ENCODE measurements at regions not wholly inside any gene's neighbourhood (a gene's known extent, or its start where the extent isn't known, plus 50 kb on each side); places are given as distances from the start of the nearest gene placed in this dataset.

DNA sequence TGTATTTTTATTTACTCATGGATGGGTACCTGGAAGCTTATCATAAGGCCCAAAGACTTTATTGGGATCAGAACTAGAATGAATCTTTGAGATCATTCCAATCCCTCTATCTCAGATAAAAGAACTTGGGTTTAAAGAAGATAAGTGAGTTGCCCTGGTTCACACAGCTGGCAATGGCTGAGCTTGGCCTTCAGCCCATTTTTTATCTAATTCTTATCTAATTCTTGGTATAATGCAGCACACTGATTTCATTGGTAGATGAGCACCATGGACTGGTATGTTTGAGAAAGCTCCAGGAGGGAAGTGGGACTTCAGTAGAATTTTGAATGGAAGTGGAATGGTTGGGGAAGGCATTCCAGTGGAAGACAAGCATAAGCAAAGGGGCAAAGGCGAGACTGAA is 558.9 kb downstream of the REEP3 start:
- DNase-seq (ENCODE audit: low spot score): no peak

DNA sequence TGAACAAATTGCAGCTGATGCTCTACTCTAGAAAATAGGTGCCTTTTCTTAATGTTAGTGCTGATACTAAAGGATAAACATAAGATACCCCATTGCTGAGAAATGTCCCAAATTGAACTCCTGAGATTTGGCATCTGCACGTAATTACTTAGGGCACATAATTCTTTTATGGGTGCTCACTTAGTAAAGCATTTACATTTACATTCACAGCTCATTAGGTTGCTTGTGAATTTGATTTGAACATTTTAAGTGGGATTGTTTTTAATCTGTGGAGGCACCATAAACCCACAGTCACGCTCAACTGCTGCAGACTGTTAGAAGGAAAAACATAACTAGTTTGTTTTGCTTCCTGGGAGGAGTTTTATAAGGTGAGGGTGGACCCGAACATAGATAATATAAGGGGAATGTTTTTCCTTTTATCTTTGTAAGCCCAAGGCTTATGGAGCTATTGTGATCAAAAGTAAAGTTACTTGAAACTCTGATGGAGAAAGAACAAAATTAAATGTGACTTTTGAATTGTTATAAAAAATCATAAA is 560.8 kb downstream of the REEP3 start:
- no peak for DNase-seq (ENCODE audit: low spot score)

DNA sequence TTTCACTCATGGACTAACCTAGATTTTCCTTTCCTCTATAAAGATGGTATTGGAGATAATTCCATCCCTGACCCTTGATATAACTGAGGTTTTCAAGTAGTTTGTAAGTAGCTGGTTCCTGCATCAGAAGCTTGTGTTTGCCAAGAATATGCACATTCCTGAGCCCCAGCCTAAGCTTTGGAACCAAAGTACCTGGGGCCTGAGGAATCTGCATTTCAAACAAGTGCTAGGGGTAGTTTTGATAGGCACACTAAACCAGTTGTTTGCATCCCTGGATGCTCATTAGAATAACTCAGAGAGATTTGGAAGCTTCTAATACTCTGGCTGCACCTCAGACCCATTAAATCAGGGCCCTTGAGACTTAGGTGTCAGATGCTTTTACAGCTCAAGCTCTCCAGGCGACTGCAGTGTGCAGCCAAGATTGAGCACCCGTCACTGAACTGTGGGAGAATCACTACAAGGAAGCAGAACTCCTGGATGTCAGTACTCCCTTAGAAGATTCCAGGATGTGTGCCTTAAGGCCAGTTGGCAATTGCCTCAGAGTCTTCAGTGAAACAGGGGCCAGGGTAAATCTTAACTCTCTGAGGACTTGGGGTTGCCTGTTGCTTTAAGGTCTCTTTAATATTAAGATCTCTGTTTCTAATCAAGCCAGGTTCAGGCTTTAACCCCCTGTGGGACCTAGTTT is 565.0 kb downstream of the REEP3 start:
- DNase-seq (ENCODE audit: low spot score): no peak

DNA sequence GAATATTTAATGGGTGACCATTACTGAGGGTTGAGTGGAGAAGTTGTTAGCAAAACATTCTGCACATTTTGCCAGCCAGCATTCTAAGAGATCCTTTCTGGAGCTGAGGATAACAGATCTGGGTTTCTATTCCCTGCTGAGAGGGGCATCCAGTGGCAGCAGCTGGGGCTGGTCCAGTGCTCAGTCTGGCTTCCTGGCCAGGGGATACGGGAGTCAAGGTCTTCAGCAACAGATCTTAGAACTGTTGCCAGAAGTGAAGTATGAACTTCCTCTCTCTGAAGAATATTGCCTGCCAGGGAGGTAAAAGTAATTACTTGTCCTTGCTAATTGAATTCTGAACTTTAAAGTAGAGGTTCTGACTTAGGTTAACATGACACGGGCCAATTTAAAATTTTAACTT is 568.4 kb downstream of the REEP3 start:
- no peak for DNase-seq (ENCODE audit: low spot score)

DNA sequence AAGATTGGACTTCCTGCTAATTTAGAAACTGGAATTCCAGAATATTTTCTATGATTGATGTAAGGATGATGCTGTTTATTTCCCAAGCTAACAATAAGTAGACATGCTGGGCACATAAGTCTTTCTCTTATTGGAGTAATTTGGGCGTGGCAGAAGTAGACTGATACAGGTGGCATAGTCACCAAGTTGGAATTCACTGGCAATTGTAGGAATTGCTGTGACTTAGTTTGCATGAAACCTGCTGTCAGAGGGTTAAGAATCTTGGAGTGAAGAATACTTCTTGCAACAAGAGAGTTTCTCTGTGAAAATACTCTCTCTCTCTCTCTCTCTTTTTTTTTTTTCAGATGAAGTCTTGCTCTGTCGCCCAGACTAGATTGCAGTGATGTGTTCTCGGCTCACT is 569.7 kb downstream of the REEP3 start:
- no peak for DNase-seq (ENCODE audit: low spot score)

DNA sequence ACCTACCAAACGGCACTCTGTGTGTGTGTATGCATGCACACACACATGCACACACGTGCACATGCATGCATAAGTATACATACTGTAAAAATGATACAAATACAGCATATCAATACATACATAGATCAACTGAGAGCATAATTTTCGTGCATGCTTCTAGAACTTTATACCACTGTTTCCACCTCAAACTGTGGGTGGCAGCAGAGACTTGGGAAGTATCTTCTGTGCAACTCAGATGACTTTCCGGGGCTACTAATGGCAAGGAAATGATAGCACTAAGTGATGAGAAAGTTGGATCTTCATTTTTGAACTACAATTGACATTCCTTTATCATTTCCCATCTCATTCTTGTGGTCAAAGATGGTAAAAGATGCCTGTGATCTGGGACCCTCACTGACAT is 570.7 kb downstream of the REEP3 start:
- no peak for DNase-seq (ENCODE audit: low spot score)

DNA sequence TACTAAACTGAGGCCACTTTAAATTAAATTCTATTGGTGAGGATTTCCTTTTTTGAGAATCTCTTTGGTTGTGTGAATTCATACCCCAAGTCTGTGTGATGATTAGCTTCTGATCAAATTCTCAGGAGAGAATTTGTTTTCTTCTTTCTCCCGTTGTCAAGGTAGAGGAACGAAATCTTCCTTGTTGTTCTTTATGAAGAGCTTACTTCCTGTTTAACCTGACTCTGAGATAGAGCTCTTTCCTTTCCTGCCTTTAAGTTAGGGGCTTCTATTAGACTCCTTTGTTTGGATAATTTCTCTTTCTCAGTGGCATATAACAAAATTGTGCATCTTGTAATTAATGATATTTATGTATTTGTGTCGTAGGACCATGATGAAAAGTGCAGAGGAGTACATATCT is 572.1 kb downstream of the REEP3 start:
- DNase-seq (ENCODE audit: low spot score): no peak

DNA sequence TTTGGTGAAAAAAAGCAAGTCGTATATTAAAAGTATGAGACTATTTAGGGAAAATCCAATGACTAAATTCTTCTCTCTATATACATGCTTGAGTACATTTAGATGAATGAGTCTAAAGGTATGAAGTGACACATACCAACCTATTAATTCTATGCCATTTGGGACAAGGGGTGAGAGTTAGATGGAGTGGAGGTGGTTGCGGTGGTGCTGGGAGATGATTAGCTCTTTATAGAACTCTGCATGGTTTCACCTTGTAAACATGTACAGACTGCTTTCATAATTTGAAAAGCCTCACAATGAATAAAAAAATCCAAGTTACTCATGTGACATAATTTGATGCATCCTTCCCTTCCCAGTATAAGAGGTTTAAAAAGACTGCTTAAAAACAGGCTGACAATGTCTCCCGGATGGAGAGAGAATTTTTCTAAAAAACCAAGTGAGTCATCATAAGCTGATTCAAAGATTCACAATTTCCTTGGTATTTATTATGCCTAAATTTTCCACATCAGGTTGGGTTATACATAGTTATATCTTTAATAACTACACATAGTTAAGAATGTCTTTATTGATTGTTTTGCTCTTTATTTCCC is 572.8 kb downstream of the REEP3 start:
- no peak for DNase-seq (ENCODE audit: low spot score)

DNA sequence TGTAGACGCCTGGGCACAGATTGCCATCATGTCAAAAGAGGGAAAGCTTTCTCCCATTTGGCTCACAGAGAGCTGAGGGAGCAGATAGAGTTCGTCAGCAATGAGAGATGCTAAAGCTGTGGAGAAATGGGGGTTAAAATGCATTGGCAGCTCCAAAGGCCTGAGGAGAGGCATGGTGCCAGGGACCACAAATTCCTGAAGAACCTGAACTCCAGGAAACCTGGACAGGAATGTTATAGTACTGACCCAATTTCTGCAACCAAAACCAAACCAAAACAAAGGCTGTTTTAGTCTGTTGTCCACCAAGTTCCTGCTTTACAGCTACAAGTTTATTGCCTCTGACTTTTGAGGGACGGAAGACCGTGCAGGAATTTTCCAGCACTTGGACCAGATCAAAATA is 575.7 kb downstream of the REEP3 start:
- no peak for DNase-seq (ENCODE audit: low spot score)

DNA sequence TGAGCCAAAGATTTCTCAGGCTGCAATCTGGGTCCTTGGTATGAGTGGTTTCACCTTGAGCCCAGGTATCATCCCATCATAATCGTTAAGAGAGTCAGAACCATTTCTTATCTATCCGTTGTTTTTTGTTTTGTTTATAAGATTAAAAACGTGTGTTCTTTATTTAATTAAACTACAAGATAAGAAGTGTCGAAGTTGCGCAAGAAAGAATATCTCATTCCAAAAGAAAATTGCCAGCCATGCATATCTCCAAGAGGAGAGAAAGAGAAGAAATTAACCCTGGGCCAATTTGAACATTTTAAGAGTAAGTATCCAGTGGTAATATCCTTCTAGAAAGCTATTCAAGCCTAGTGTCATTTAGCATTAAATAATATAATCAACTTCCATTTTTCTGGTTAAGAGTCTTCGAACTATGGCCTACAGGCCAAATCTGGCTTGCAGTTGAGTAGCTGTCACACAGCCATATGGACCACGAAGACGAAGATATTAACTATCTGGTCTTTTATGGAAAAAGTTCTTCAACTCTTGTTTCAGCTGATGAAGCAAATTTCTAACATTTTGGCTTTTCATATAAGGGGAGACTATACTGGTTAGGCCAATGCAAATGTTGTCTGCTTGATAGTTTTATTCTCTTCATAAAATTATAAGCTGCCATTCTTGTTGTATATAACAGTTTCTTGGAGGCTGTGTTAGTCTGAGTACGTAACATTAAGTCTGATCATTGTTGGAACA is 576.4 kb downstream of the REEP3 start:
- no peak for DNase-seq (ENCODE audit: low spot score)

DNA sequence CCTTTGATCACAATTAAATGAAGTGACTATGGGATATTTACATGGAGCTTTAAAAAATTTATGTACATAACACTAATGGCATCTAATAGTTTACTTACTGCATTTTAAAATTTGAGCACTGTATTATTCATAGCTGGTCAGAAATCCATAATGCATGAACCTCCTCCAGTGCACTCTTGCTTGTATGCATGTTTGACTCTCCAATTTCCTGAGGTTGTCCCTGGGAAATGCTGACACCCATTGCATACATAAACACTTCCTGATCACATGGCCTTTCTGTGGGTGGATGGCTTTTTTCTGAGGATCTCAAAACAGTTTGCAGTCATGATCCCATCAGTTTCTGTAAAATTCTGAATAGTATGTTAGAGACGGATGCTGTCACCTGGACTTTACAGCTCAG is 577.8 kb downstream of the REEP3 start:
- no peak for DNase-seq (ENCODE audit: low spot score)

DNA sequence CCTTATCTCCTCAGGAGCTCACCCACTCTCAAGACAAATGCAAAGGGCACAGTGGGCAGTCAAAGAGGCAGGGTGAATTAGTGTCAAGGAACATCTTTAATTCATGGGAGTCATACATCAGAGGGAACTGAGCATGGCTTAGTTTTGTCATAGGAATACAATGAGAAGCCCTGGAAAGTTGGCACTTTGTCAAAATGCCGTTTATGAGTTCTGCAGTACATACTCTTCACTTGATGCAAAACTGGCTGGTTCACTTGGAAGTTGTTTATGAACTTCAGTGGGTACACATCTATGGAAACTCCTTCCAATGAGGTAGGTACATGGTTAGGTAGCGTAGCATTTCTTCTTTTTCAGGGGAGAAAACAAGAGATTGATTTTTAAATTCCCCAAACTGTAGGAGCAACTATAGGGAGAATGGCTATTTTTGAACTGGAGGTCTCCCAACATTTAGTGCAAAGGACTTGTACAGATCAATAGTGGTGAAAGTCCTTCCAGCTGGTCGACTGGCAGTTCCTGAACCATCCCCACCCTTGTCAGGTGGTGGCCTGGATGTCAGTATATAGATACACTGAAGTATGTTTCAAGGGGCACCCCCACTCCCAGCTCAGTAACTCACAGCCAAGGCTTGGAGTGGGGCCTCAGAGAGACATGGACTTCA is 580.5 kb downstream of the REEP3 start:
- no peak for DNase-seq (ENCODE audit: low spot score)

DNA sequence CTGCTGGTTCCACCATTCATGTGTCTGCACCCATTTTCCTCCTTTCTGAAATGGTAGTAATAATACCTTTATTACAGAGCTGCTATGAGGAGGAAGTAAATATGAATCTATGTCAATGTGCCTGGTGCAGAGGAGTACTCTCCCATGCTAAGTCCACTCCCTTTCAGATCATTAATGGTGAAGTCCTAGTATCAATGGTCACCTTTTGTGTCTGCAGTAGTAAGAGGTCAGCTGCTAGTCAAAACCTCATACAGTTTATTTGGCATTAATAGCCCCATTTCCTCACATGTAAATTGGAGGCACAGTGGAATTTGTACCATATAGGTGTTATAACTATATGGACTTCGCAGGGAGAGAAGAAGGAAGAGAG is 581.0 kb downstream of the REEP3 start:
- DNase-seq (ENCODE audit: low spot score): no peak

DNA sequence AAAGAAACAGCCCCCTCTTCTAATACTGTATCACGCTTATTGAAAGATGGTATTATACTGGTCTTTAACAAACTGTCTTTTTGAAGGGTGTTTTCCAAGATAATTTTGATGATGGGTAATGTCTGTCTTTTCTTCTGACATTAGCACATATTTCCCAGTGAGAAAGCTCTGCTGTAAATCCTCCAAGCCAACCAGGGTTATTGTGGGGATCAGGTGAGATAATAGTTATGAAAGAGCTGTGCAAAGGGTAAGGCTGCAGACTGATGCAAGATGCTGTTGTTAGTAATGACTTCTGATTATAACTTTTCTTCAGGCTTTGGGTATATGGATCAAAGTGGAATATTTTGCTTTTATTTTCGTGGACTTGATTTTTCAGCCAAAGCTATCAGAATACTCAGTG is 581.7 kb downstream of the REEP3 start:
- no peak for DNase-seq (ENCODE audit: low spot score)

DNA sequence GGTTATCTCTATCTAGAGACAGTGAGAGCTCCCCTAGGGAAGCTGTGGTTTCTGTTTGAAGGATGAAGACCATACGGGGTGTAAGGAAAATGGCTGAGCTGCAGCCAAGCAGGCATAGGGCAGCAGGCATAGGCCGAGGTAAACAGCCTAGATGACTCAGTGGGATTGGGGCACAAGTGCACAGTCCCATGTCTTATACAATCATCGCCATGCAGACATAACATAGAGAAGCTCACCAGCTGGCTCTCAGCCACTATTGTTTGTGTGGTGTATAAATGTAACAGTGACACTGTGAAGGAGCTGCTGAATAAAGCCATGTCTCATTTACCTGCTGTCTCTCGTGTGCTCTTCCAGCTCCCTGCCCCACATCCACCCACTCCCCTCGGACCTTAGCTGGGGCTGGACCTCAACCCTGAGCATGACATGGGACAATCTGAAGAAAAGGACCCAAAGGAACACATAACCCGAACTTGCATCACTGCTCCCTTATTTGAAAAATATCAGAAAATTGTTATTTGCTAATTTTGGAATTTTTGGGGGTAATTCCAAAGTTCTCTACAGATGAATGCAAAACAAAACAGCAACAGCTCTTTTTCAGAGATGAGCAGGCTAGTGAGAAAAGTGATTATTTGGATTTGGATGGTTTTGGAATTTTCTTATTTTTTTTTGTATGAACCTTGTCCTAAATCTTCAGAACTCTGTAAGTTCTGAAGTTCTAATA is 582.7 kb downstream of the REEP3 start:
- no peak for DNase-seq (ENCODE audit: low spot score)

DNA sequence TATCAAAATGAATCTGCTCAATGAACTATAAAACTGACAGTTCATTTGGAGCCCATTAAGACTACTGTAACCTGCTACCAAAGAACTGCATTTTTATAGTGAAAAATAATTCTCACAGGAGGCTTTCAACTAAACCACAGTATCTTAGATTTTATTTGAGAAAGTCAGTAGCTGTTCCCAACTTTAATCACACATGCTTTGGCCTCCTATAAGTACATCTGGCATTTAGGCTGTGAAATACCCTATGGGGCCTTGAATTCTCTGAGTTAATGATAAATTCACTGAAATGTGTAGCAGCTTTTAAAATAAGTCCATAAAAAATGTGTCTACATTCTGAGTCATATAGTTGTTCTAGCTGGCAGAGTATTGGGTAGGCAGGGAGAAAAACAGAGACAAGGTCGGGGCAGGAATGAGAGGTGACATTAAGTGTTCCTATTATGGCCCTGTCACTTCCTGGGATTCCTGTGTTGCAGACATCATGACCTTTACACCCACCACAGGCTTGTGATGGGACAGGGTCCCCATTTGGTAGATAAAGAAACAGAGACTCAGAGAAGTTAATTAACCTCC is 588.8 kb downstream of the REEP3 start:
- DNase-seq (ENCODE audit: low spot score): no peak

DNA sequence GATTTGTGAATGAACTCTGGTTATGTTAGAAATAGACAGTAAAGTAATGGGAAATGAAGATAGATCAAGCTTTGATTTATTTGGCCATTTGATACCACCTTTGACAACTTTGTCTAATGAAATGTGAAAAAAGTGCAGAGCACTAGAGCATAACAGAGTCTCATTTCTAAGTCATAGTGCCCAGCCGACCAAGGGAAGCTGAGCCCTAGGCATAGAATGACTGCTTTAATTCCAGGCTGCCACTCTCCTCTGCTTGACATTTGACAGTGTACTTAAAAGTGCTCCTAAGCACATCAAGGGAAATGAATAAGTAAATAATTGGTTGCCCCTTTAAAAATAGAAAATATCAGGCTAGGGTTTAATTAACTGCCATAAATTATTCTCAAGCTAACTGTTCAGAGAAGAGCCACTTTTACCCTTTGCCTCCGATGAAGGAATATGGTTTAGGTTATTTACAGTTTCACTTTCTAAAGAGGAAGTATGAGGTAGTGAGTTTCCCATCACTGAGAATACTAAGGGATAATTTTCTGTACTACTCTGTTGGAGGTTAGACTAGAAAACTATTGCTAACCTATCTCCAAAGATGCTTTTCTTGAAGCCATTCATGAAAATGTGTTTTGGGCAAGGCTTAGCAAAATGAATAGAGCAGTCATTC is 591.6 kb downstream of the REEP3 start:
- DNase-seq (ENCODE audit: low spot score): no peak

DNA sequence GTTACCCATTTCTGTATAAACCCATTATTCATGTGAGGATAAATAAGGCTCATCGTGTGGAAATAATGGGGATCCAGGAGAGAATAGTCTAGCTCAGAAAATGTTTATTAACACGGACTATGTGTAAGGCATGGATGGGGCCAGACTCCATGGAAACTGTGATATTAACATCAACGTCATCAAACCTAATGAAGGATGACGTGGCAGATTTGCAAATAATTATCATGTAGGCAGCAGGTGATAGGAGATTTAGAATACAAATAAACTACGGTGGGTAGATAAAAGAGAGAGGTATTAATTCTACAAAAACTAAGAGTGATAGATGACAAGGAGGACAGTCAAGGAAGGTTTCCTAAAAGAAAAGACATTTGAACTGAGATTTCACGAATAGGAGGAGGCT is 592.2 kb downstream of the REEP3 start:
- no peak for DNase-seq (ENCODE audit: low spot score)

DNA sequence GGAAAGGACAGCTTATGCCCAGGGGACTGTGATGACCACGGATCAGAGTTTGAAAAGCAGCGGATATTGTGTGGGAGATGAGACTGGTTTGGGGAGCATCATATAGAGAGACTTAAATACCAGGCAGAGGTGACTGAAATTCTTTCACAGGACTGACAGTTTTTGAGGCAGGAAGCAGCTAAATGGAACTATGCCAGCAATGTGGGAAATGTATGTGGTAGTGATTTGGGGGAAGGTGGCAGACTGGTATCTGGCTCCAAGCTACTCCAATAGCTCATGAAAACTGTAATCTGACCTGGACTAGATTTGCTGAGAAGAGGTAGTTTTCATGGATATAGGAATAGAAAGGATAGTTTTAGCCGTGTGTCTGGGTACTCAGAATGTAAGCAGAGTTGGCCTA is 592.6 kb downstream of the REEP3 start:
- no peak for DNase-seq (ENCODE audit: low spot score)

DNA sequence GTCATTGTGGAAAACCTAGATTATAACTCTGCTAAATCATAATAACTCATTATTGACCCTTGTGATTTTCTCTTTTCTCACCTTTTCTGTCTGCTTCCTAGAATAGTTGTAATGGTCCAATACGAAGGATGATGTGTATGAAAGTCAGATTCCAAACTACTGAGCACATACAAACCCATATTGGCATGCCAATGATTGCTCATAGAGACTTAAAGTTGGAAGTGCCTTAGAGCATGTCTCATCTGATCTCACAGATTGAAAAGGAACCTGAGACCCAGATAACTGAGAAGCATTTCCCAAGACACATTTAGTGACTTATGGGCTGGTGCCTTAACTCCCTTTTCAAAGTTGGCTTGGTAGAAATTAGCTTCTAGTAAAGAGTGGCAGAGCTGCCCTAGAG is 594.3 kb downstream of the REEP3 start:
- DNase-seq (ENCODE audit: low spot score): no peak

DNA sequence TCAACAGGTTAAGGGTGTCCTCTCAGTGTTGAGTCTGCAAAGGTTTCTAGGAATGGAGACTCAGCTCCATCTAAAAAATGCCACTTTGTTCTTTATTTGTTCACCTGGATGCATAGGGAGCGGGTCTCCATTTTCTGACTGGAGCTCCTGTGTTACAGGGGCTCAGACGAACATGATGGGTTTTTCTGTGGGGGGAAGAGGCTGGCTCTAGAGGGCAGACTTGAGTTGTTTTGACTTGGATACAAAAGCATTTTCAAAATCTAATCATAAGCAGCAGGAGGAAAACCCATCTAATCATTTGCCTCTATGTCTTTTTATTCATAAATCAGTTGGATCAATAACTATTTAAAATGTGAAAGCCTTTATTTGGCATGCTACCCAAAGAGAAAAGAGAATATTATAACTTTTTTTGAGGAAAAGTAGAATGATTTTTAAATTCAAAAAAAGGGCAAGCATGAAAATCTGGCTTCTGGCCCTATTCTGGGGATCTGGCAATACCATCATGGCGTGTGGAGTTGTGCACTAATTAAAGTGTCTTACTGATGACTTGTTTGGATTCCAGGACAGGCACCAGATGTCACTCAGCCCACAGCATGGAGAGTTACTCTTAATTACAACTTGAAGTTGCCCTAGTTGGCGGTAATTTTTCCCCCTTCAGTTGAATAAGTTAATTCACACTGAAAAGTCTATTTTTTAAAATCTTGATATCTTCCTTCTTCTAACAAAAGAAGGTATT is 594.9 kb downstream of the REEP3 start:
- DNase-seq (ENCODE audit: low spot score): no peak

Data from CD4-positive, alpha-beta T cell treated with Interleukin-2 at 100 ng/mL for 4 hours (primary cell).